ENCODE measurements at regions not wholly inside any gene's neighbourhood (a gene's known extent, or its start where the extent isn't known, plus 50 kb on each side); places are given as distances from the start of the nearest gene placed in this dataset.

GRCh38 chr6:84521511-84521910 lies 242.9 kb downstream of the TBX18 start:
- TF ChIP-seq EGR1 (conservative IDR thresholded peaks at IDR 0.05) (no peak), NKRF (IDR thresholded peaks at IDR 0.05; ENCODE audit: borderline replicate concordance) (no peak), MAX (CRISPR knock-in tag; IDR thresholded peaks at IDR 0.05) (no peak), MXD1 (CRISPR knock-in tag; IDR thresholded peaks at IDR 0.05; ENCODE audit: borderline replicate concordance, poor library complexity, severe bottlenecking) (no peak), ZNF121 (CRISPR knock-in tag; conservative IDR thresholded peaks at IDR 0.05) (no peak), SMARCB1 (IDR thresholded peaks at IDR 0.05; ENCODE audit: insufficient read length, low read depth) (no peak)

Measured in K562 (cell line).